ENCODE measurements at regions not wholly inside any gene's neighbourhood (a gene's known extent, or its start where the extent isn't known, plus 50 kb on each side); places are given as distances from the start of the nearest gene placed in this dataset.

DNA sequence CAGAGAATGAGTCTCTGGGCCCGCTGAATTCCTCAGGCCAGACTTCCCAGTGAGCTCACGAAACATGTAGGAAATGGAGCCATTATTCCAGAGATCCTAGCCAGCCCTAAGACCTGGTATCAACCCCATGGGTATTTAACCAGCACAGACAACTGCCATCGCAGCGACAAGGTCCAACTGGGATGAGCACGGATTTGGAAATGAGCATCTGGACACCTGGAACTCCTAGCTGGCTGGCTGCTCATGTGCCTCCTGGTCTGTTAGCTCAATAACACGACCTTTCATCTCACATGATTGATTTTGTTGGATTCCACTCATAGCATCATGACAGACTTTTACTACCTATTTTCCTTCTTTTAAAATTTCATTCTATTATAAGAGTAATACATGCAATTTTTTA, 51.0 kb downstream of the POU3F3 start:
- no peaks in the 10 kb centered on the region for H3K9me3 Mint-ChIP-seq
- no peaks in the 10 kb centered on the region for H3K36me3 Mint-ChIP-seq (ENCODE audit: low read depth)
- no peak overlapping the region for H3K4me3 Mint-ChIP-seq
- H3K4me1 Mint-ChIP-seq: no peaks in the 10 kb centered on the region
- no peak for DNase-seq
- no peak overlapping the region for H3K27ac Mint-ChIP-seq
- H3K27me3 Mint-ChIP-seq: peaks cover 14% of the 10 kb centered on the region
- intact Hi-C loops (cut with micrococcal nuclease): no loop called here

DNA sequence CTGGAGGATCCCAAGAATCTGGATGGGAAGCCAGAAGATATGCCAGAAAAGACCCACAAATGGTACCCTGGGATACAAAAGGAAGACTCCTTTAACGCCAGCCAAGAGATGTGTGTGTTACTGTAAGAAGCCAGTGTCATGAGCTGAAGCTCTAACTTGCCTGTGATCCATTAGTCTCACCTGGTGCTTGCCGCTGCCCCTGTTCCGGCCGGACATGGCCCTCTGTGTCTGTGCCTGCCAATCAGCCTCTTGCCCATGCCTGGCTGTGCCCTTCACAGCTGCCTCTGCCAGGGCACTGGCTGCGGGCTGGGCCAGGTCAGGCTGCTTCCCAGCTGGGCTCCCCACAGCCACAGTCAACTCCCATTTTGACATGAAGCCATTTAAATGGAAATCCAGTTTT, 55.4 kb downstream of the POU3F3 start:
- H3K27me3 Mint-ChIP-seq: peaks cover 12% of the 10 kb centered on the region
- DNase-seq: no peak

DNA sequence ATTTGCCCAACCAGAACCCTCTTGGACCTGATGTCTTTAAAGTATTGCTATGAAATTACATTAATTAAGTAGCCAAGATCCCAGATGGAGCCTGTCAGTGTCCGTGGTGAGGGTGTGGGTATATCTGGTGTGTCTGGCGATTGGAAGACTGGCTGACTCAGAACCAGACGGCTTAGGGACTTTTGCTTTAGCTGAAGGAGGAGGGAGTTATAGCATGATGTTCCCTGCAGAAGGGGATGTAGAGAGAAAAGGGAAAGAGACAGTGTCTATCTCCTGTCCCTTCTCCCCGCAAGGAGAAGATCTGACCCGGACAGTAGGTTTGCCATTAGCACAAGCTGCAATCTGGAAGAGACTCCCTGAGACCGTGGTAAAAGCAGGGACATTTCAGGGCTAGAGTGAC, 60.6 kb downstream of the POU3F3 start:
- H3K9me3 Mint-ChIP-seq: no peaks in the 10 kb centered on the region
- H3K4me3 Mint-ChIP-seq: no peak overlapping the region
- DNase-seq: no peak
- H3K4me1 Mint-ChIP-seq: no peaks in the 10 kb centered on the region
- H3K36me3 Mint-ChIP-seq (ENCODE audit: low read depth): no peaks in the 10 kb centered on the region
- no peak overlapping the region for H3K27ac Mint-ChIP-seq
- H3K27me3 Mint-ChIP-seq: no peaks in the 10 kb centered on the region
- intact Hi-C loops (cut with micrococcal nuclease): no loop called here

More for the DNA sequence above, 55.4 kb downstream of the POU3F3 start:
- no peaks in the 10 kb centered on the region for H3K4me1 Mint-ChIP-seq
- H3K9me3 Mint-ChIP-seq: no peaks in the 10 kb centered on the region
- H3K4me3 Mint-ChIP-seq: no peak overlapping the region
- H3K27ac Mint-ChIP-seq: no peak overlapping the region
- intact Hi-C loops (cut with micrococcal nuclease): no loop called here
- H3K36me3 Mint-ChIP-seq (ENCODE audit: low read depth): no peaks in the 10 kb centered on the region

DNA sequence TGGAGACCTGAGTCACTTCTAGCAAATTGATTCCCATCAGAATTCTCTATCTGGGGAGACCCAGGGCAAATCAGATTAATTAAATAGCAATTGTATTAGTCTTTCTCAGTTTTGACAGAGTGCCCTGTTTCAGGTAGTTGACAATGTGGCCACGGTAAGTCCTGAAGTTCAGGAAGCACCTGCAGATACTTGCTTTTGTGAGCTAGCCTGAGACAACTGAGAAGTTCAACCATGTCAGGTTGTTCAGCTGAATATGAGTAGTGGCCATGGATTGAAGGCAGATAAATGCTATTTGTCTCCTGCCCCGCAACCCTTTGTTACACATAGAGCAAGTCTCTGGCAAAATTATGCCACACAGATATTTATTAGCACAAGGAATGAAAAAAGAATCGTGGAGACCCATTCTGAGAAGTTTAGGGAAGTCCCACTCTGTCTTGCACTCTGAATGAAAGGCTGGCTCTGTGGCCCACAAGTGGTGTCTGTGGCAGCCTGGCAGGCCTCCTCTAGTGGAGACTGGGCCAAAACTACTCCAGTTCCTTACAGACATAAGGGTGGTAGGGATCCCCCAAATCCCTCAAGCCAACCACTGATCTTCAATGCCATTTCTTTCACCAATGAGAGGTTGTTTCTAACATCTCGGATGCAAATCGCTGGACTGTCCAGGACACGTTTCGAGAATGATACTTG, 61.3 kb downstream of the POU3F3 start:
- intact Hi-C loops (cut with micrococcal nuclease): no loop called here
- H3K27ac Mint-ChIP-seq: no peak overlapping the region
- H3K9me3 Mint-ChIP-seq: no peaks in the 10 kb centered on the region
- H3K4me1 Mint-ChIP-seq: no peaks in the 10 kb centered on the region
- no peak overlapping the region for H3K4me3 Mint-ChIP-seq
- DNase-seq: no peak
- H3K27me3 Mint-ChIP-seq: no peaks in the 10 kb centered on the region
- H3K36me3 Mint-ChIP-seq (ENCODE audit: low read depth): no peaks in the 10 kb centered on the region

DNA sequence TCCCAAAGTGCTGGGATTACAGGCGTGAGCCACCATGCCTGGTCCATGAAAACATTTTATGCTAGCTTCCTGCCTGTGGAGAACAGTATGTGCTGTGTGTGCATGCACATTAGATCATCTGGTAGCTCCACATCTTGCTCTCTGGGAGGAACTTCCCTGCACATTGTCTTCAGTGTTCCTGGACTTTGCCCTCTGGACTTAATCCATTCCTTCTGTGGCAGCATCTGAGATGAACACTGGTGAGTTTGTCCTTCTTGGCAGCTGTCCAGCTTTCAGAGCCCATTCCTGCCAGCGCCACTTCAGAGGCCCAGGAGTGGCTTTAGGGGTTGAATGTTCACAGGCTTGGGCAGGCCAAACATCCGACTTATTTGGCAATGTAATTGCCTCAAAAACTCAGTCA, 65.2 kb downstream of the POU3F3 start:
- no peak for DNase-seq

DNA sequence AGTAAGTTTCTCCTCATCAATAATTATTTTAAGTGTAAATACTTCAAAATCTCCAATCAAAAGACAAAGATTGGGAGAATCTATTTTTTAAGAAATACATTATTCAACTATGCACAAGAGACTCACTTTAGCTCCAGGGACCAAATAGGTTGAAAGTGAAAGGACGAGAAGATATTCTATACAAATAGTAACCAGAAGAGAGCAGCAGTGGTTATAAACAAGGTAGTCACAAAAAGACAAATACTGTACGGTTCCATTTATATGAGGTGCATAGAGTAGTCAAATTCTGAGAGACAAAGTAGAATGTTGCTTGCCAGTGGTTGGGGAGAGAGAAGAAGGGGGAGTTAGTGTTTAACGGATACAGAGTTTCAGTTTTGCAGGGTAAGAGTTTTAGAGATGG, 69.8 kb downstream of the POU3F3 start:
- Mint-ChIP-seq H3K4me3 (no peak overlapping the region), H3K9me3 (no peaks in the 10 kb centered on the region), H3K27me3 (peaks cover 8% of the 10 kb centered on the region), H3K36me3 (ENCODE audit: low read depth) (no peaks in the 10 kb centered on the region), H3K4me1 (no peaks in the 10 kb centered on the region), H3K27ac (no peak overlapping the region)
- no peak for DNase-seq
- intact Hi-C loops (cut with micrococcal nuclease): no loop called here

More for the DNA sequence above, 65.2 kb downstream of the POU3F3 start:
- Mint-ChIP-seq H3K27me3 (peaks cover 4% of the 10 kb centered on the region), H3K4me3 (no peak overlapping the region), H3K36me3 (ENCODE audit: low read depth) (no peaks in the 10 kb centered on the region), H3K4me1 (no peaks in the 10 kb centered on the region), H3K27ac (no peak overlapping the region), H3K9me3 (no peaks in the 10 kb centered on the region)
- intact Hi-C loops (cut with micrococcal nuclease): no loop called here

DNA sequence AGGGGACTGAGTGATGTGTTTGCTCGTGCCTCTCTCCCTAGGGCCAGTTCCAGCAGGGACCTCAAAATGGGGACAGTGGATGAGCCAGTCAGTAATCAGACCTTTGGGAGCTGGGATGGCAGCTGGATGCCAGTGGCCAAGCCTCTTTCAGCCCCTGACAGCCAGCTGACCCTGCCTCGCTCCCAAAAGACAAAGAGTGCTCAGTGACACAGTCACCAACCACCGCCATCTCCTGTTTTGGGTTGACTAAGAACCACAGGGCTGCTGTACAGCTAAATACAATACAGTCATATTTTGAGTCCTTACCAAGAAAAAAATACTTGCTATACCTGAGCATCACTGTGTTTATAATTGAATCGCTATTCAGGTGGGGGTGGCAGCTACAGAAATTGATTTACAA, 75.7 kb downstream of the POU3F3 start:
- Mint-ChIP-seq H3K4me3 (no peak overlapping the region), H3K9me3 (no peaks in the 10 kb centered on the region), H3K27me3 (peaks cover 8% of the 10 kb centered on the region), H3K4me1 (no peaks in the 10 kb centered on the region), H3K27ac (no peak overlapping the region), H3K36me3 (ENCODE audit: low read depth) (no peaks in the 10 kb centered on the region)
- no peak for DNase-seq
- intact Hi-C loops (cut with micrococcal nuclease): no loop called here

DNA sequence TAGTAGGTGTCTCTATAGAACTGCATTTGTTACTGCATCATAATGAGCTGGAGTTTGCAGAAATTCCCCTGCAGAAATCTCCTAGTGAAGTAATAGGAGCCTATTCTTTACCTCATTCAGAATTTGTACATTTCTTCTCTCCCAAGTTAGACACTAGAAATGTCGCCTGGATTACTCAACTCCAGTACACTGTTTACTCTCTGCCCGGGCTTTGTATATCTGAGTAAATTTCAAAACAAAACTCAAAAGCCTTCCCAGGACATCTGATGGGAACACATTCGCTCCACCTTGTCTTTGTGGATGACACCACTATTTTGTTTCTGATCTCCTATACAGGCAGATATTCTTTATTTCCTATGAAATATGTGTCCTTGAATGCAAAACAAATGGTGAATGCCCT, 76.8 kb downstream of the POU3F3 start:
- Mint-ChIP-seq H3K36me3 (ENCODE audit: low read depth) (no peaks in the 10 kb centered on the region), H3K27ac (no peak overlapping the region), H3K4me1 (no peaks in the 10 kb centered on the region), H3K4me3 (no peak overlapping the region), H3K9me3 (no peaks in the 10 kb centered on the region), H3K27me3 (peaks cover 5% of the 10 kb centered on the region)
- DNase-seq: no peak
- intact Hi-C loops (cut with micrococcal nuclease): no loop called here

DNA sequence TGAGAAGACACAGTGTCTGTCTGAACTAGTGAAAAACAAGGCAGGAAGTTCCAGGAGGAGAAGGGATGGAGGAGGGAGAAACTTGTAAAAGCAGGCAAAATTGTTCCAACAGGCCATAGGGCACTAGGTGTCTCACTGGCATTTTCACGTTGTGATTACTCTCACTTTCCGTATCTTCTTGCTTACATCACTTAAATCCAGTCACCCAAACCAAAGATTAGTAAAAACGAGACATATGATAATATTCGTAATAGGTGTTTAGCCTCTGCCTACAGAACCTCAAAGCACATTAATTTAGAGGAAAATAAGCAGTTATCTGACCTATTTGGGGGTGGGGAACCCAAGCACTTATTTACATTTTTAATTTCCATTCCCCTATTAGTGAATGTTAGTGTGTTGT, 78.3 kb downstream of the POU3F3 start:
- no peak for DNase-seq
- Mint-ChIP-seq H3K9me3 (no peaks in the 10 kb centered on the region), H3K4me3 (no peak overlapping the region), H3K27ac (no peak overlapping the region), H3K4me1 (no peaks in the 10 kb centered on the region), H3K27me3 (peaks cover 5% of the 10 kb centered on the region), H3K36me3 (ENCODE audit: low read depth) (no peaks in the 10 kb centered on the region)
- intact Hi-C loops (cut with micrococcal nuclease): no loop called here

DNA sequence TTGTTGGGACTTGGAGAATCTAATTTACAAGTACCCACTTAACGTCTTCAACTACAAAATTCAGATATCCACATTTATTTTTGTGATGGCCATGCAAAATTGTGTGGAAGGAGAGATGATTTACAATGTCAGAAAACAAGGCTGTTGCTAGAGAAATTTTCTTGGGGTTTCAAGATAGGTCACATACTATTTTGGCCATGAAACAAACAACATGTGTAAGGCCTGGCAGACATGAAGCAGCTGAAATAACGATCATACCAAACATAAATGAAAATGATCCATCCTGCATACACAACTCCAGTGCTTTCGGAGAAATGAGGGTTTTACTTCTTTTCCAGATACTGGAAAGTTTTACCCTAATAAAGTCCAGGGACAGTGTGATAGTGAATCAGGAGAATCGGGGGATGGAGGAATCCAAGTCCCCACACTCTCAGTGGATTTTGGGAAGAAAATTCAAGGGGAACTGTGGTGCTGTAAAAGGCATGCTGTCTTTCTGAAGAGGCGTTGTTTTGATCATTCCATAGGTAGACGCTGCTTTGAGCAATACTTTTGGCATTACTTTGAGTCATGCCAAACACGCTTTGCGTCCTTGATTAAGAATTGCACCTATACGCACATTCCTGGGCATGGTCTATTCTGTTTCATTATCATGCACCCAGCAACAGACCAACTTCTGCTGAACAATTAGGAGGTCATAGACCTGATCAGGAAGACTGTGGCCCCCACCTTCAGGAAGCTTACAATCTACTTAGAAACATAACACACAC, 79.4 kb downstream of the POU3F3 start:
- Mint-ChIP-seq H3K27ac (no peak overlapping the region), H3K4me3 (no peak overlapping the region), H3K27me3 (peaks cover 7% of the 10 kb centered on the region), H3K36me3 (ENCODE audit: low read depth) (no peaks in the 10 kb centered on the region), H3K9me3 (no peaks in the 10 kb centered on the region), H3K4me1 (peaks cover 1% of the 10 kb centered on the region)
- intact Hi-C loops (cut with micrococcal nuclease): no loop called here
- no peak for DNase-seq

DNA sequence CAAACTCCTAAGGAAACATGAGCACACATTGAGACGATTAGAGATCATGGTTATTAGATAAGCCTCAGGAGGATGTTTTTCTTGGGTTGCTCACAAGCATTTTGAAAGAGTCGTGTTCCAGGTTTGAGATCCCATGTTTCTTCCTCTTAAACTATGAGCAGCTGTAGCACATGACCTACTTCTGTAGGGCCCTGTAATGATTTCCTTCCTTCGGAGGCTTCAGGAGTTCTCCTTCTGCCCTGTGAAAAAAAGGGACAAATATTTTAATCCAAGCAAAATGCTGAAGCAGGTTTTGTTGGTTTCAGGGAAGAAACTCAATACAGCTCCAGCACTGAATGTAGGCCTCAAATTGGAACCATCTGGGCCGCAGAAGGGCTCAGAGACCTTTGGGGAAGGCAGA, 82.6 kb downstream of the POU3F3 start:
- H3K27ac Mint-ChIP-seq: no peak overlapping the region
- intact Hi-C loops (cut with micrococcal nuclease): no loop called here
- DNase-seq: no peak
- H3K36me3 Mint-ChIP-seq (ENCODE audit: low read depth): no peaks in the 10 kb centered on the region
- peaks cover 3% of the 10 kb centered on the region for H3K4me1 Mint-ChIP-seq
- peaks cover 5% of the 10 kb centered on the region for H3K27me3 Mint-ChIP-seq
- H3K9me3 Mint-ChIP-seq: no peaks in the 10 kb centered on the region
- no peak overlapping the region for H3K4me3 Mint-ChIP-seq

DNA sequence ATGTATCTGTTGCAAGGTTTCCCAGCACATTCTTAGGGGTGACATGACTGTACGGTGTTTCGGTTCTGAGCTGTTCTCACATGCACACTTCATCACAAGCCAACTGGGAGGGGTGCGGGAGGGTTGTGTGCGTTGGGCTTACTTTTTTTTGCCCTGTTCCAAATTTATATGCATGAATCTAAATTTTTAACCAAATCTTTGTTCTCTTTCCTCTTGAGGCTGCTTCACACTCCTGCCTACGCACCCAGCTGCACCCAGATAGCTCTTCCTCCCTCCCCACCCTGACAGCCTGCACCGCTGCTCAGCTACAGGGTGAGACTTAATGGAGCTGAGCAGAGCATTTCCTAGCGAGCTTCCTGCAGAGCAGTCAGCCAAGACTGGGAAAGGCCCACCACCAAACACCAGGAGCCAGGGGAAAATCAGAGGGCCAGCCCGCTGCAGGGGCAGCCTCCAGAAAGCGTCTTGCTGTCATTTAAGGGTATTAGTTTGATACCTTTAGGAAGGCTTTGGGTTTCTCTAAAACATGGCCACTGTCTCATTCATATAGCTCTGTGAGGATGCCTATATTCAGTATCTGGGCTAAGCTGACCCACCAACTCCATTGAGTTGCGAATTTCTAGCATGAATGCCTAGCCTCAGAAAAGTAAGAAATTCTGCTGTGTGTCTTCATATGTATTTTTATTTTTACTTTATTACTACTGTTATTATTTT, 84.5 kb downstream of the POU3F3 start:
- Mint-ChIP-seq H3K36me3 (ENCODE audit: low read depth) (no peaks in the 10 kb centered on the region), H3K9me3 (no peaks in the 10 kb centered on the region), H3K27ac (peak overlapping the region; percentile 16), H3K27me3 (peaks cover 5% of the 10 kb centered on the region), H3K4me1 (peaks cover 3% of the 10 kb centered on the region), H3K4me3 (peak overlapping the region; percentile 24)
- DNase-seq: no peak
- intact Hi-C loops (cut with micrococcal nuclease): no loop called here

DNA sequence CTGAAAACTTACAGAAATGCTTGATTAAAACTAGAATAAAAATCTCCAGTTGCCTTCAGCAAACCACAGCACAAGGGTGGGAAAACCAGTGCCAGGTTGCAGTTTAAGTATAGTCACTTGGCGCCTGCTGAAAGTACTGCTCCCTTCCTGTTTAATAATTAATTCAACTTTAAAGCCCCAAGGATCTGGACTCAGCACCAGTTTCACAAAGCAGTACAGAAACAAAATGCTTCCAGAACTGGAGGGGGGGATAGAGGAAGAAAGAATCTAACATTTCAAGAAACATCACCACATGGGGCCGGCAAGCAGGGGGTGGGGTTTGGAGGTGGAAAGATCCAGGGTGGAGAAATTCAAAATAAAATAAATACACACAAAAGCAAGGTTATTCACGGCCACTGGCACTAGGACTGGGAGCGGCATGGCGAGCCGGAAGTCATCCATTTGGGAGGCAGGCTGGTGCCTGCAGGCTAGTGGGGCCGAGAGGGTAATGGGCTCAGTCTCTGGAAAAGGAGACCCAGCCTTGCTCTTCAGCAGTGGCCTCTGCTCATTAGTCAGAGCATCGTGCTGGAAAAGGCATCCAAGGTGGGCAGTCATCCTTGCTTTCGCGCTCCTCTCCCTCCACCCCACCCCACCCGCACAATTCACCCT, 85.8 kb downstream of the POU3F3 start:
- peaks cover 3% of the 10 kb centered on the region for H3K4me1 Mint-ChIP-seq
- no peak for DNase-seq
- H3K4me3 Mint-ChIP-seq: no peak overlapping the region
- H3K27ac Mint-ChIP-seq: no peak overlapping the region
- H3K27me3 Mint-ChIP-seq: peaks cover 5% of the 10 kb centered on the region
- intact Hi-C loops (cut with micrococcal nuclease): no loop called here
- H3K36me3 Mint-ChIP-seq (ENCODE audit: low read depth): no peaks in the 10 kb centered on the region
- no peaks in the 10 kb centered on the region for H3K9me3 Mint-ChIP-seq

DNA sequence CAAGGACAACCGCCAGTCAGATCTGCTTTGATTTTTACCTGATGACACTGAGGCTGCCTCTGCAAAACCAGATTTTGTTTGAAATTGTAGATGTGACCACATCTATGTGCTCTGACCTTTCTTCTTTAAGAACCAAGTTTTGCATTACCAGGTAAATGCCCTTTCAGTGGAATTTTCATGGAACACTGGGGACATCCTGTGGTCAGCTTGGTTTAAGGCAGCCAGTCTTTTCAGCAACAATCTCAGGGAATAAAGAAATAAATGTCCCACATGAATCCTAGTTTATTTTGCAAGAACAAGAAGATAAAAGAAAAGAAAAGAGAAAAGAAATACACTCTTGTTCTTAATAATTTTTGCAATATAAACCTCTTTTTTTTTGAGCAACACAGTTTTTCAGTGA, 90.6 kb downstream of the POU3F3 start:
- H3K27me3 Mint-ChIP-seq: peaks cover 4% of the 10 kb centered on the region
- intact Hi-C loops (cut with micrococcal nuclease): no loop called here
- no peak overlapping the region for H3K27ac Mint-ChIP-seq
- no peaks in the 10 kb centered on the region for H3K4me1 Mint-ChIP-seq
- DNase-seq: no peak
- H3K4me3 Mint-ChIP-seq: no peak overlapping the region
- H3K9me3 Mint-ChIP-seq: no peaks in the 10 kb centered on the region
- no peaks in the 10 kb centered on the region for H3K36me3 Mint-ChIP-seq (ENCODE audit: low read depth)
